SK-N-MC (cell line): ENCODE measurements at regions not wholly inside any gene's neighbourhood (a gene's known extent, or its start where the extent isn't known, plus 50 kb on each side); places are given as distances from the start of the nearest gene placed in this dataset.

Source experiments
- EZH2 ChIP-seq: fragments of 200-600 bp; sonication (generic); IDR thresholded peaks from one replicate; pipeline ENCODE4 v1.6.1; 2017; ENCODE audit warnings: antibody characterized with exemption
- POLR2AphosphoS5 ChIP-seq: IDR thresholded peaks from 2 replicates; pipeline ENCODE4 v1.6.1; 2012; ENCODE audit warnings: mild to moderate bottlenecking, low read depth, low read length, borderline replicate concordance

DNA sequence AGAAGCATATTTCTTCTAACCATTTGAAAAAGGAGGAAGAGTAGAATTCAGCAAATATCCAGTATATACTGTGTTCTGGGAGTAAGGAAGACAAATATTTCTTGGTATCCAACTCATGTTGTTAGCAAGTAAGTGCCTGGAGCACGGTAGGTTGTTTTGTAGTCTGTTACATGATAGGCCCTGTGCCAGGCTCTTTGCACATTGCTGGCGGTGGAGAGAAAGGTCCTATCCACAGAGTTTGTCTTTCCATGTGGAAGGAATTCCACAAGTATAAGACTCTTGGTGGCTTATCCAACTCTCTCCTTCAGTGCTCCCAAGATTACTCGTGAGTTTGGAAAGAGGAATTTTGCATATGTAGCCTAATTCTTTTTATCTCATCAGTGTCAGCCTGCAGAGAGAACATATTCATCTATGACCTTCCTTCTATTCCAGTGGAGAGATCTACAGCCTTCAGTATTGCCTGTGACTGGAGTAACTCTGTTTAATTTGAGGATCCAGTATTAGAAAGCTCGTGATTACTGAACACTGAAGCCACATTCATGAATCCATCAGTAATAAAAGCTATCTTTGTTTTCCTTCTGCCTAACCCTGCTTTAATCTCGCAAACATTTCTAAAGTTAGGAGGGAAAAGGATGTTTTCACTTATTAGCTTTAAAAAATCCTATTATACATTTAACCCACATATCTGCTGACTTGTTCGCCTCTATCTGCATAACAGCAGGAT lies 183.9 kb upstream of the CSNK1A1L start:
- TF ChIP-seq EZH2 (no peak), POLR2AphosphoS5 (no peak)
